NT2/D1 (cell line): ENCODE measurements at regions not wholly inside any gene's neighbourhood (a gene's known extent, or its start where the extent isn't known, plus 50 kb on each side); places are given as distances from the start of the nearest gene placed in this dataset.

ENCODE experiments used
- DNase-seq: peaks from one replicate; pipeline ENCODE4 v3.0.0-alpha.2; 2011; ENCODE audit warnings: low read depth, low spot score
- H3K27me3 ChIP-seq: 2 replicates; pipeline ENCODE4 v1.6.0; 2011; ENCODE audit warnings: mild to moderate bottlenecking; ENCODE audit not compliant: insufficient read length, insufficient read depth
- H3K36me3 ChIP-seq: 2 replicates; pipeline ENCODE4 v1.6.1; 2011; ENCODE audit warnings: mild to moderate bottlenecking, low read length, mixed read lengths; ENCODE audit not compliant: insufficient read depth, insufficient read length
- H3K4me1 ChIP-seq: 2 replicates; pipeline ENCODE4 v1.5.1; 2011; ENCODE audit not compliant: insufficient read depth, insufficient read length
- H3K4me3 ChIP-seq: 2 replicates; pipeline ENCODE4 v1.5.1; 2011; ENCODE audit warnings: low read depth; ENCODE audit not compliant: insufficient read length
- H3K9ac ChIP-seq: 2 replicates; pipeline ENCODE4 v1.6.0; 2011; ENCODE audit warnings: low read depth; ENCODE audit not compliant: insufficient read length
- H3K9me3 ChIP-seq: 2 replicates; pipeline ENCODE4 v1.5.1; 2011; ENCODE audit warnings: mild to moderate bottlenecking, low read length; ENCODE audit not compliant: insufficient read depth
- SUZ12 ChIP-seq: IDR thresholded peaks from 2 replicates; pipeline ENCODE4 v1.6.1; 2011; ENCODE audit not compliant: insufficient read length, insufficient read depth; ENCODE audit errors: extremely low read depth
- YY1 ChIP-seq: IDR thresholded peaks from 2 replicates; pipeline ENCODE4 v1.6.1; 2011; ENCODE audit not compliant: insufficient read length, insufficient read depth
- ZNF274 ChIP-seq: IDR thresholded peaks from 2 replicates; pipeline ENCODE4 v1.6.1; 2011; ENCODE audit warnings: mild to moderate bottlenecking, low read depth, low read length

DNA sequence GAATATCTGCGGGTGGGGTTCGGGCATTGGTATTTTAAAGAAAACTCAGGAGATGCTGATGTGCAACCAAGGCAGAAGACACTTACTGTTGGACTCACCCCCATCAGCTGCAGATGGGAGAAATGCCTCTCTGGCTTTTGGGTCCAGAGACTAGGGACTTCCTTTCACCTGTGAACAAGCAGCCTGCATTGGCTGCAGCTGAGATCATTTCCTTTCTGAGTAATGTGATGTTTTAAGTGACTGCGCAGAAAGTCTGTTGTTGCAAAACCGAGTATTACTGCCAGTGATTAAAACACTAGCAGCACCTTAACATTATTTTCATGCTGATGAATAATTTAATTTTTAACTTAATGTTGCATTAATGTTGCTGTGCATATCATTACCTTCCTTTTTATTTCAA is 143.0 kb downstream of the TSN start:
- no peak for DNase-seq
- Histone ChIP-seq H3K9me3 (no peaks in the 10 kb centered on the region), H3K9ac (no peak overlapping the region), H3K4me3 (no peak overlapping the region), H3K36me3 (no peaks in the 10 kb centered on the region), H3K4me1 (no peaks in the 10 kb centered on the region), H3K27me3 (no peaks in the 10 kb centered on the region)
- TF ChIP-seq ZNF274, result no peak
- no peak for TF ChIP-seq YY1
- TF ChIP-seq SUZ12, result no peak

DNA sequence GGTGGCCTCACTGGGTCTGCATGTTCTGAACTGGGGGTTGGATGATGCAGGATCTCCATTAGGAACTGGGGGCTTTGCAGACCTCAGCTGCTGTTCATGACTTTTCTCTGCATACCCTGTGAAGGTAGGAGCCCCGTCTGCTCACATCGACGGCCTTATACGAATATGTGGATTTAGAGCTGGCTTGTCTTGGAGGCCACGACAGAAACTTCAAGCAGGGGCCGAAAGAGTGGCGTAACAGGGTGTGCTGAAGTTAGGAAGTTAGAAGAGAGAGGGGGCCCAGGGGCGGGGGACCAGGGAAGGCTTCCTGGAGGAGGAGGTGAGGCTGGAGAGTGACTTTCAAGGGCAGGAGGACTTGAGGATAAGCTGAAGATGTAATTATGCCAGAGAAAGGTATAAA is 144.9 kb downstream of the TSN start:
- Histone ChIP-seq H3K4me1 (no peaks in the 10 kb centered on the region), H3K36me3 (no peaks in the 10 kb centered on the region), H3K4me3 (no peak overlapping the region), H3K27me3 (no peaks in the 10 kb centered on the region), H3K9ac (no peak overlapping the region), H3K9me3 (no peaks in the 10 kb centered on the region)
- no peak for DNase-seq
- TF ChIP-seq SUZ12 (no peak), ZNF274 (no peak), YY1 (no peak)

DNA sequence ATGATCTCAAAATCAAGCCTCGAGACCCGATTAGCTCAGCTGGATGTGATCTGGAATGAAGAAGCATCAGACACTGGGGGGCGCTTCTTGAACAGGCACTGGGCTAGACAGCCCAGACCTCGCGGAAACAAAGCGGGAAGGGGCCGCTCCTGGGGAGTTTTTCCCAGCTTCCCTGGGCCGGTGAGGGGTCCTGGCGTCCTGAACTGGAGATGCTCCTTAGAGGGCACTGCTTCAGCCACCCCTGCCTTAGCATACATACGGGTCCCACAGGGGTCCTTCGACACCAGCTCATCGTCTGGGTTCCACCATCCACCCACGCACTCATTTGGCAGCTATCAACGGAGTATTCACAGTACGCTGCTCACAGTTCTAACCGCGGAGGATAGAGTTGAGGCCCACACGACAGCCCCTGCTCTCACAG is 146.7 kb downstream of the TSN start:
- H3K27me3 ChIP-seq, result no peaks in the 10 kb centered on the region
- no peak for DNase-seq
- no peak overlapping the region for H3K9ac ChIP-seq
- no peaks in the 10 kb centered on the region for H3K36me3 ChIP-seq
- no peaks in the 10 kb centered on the region for H3K4me1 ChIP-seq
- TF ChIP-seq SUZ12 (no peak), ZNF274 (no peak), YY1 (no peak)
- H3K4me3 ChIP-seq, result no peak overlapping the region
- H3K9me3 ChIP-seq, result no peaks in the 10 kb centered on the region

DNA sequence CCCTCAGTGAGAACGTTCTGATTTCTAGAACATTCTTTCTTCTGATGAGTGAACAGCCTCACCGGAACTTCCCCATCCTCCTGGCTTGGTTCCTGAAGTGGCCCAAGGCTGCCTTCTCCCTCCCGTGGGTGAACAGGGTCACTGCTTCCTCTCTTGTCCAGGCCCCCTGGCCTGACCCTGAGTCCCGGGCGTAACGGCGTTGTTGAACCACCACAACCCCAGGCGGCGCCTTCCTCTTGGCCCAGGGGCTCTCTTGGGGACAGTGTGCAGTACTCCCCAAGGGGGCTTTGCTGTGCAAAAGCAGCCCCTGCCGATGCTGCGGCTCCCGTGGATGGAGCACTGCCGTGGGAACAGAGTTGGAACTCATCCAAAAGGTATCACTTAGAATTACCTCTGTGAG is 147.2 kb downstream of the TSN start:
- no peaks in the 10 kb centered on the region for H3K36me3 ChIP-seq
- TF ChIP-seq YY1 (no peak), SUZ12 (no peak), ZNF274 (no peak)
- DNase-seq, result no peak
- no peak overlapping the region for H3K4me3 ChIP-seq
- H3K4me1 ChIP-seq, result no peaks in the 10 kb centered on the region
- H3K27me3 ChIP-seq, result no peaks in the 10 kb centered on the region
- H3K9me3 ChIP-seq, result no peaks in the 10 kb centered on the region
- no peak overlapping the region for H3K9ac ChIP-seq

DNA sequence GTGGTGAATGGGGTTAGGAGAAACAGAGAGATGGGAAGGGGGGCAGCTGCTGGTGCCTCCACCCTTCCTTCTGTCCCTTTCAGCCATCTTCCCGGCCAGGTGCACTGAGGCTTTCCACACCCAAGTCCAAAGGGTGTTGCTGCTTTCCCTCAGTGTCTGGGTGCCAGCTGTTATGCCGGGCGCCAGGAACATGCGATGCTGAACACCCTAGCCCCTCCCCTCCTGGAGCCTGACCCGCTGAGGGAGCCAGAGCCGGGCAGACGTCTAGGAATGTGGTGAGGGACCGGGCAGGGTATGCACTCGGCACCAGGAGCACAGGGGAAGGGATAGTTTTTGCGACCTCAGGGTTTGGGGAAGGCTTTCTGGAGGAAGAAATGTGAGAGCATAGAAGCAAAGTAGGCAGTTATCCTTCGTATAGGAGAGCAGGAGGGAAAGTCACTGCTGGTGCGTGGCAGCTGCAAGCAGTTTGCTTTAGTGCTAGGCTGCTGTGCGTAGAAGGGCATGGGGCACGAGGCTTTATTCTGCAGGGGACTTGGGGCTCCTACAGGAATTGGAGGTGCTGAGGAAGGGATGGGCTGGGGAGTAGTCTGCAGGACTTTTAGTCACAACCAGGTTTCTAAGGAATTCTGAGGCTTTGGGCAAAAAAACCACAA is 147.7 kb downstream of the TSN start:
- Histone ChIP-seq H3K9ac (no peak overlapping the region), H3K9me3 (no peaks in the 10 kb centered on the region), H3K27me3 (no peaks in the 10 kb centered on the region), H3K4me3 (no peak overlapping the region), H3K36me3 (no peaks in the 10 kb centered on the region), H3K4me1 (peaks cover 5% of the 10 kb centered on the region)
- TF ChIP-seq SUZ12, result no peak
- TF ChIP-seq ZNF274, result no peak
- no peak for TF ChIP-seq YY1
- no peak for DNase-seq

DNA sequence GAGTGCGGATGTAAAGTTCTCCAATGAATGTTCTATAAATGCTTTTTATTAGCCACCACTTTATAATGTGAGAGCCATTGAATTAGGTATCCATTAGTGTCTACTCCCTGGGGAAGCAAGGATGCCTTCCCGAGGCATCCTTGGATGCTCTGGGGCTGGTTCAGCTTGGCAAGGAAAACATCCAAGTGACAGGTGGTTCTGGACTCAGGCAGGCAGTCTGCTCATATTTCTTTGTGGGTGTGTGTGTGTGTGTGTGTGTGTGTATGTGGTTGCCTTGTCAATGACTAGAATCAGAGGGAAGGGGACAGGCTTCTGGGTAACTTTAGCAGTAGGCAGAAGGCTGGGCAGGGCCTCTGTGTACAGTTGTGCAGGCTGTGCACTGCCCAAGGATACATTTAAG is 149.2 kb downstream of the TSN start:
- Histone ChIP-seq H3K4me3 (no peak overlapping the region), H3K4me1 (peaks cover 6% of the 10 kb centered on the region), H3K9me3 (no peaks in the 10 kb centered on the region), H3K36me3 (no peaks in the 10 kb centered on the region), H3K9ac (no peak overlapping the region), H3K27me3 (no peaks in the 10 kb centered on the region)
- no peak for DNase-seq
- TF ChIP-seq ZNF274, result no peak
- no peak for TF ChIP-seq YY1
- TF ChIP-seq SUZ12, result no peak

DNA sequence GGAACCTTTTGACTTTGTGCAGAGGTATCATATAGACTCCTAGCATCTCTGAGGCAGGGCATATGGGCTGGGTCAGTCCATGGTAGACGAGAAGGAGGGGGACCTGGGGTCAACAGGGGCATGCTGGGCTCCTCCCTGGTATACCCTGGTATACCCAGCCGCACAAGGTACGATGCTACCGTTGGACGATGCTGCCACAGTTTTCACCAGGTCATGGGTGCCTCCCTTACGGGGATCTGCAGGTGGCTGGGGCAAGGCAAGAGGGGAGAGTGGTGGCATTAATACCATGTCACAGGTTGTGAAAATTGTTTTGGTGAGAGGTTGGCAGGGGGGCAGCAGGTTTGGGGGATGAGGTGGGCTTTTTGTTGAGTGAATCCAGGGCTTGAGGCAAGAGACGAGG is 149.8 kb downstream of the TSN start:
- H3K4me3 ChIP-seq, result no peak overlapping the region
- no peak overlapping the region for H3K9ac ChIP-seq
- H3K4me1 ChIP-seq, result peaks cover 6% of the 10 kb centered on the region
- no peaks in the 10 kb centered on the region for H3K36me3 ChIP-seq
- TF ChIP-seq SUZ12, result no peak
- no peak for TF ChIP-seq ZNF274
- TF ChIP-seq YY1, result no peak
- no peak for DNase-seq
- no peaks in the 10 kb centered on the region for H3K9me3 ChIP-seq
- no peaks in the 10 kb centered on the region for H3K27me3 ChIP-seq
